SKM-1 (cell line): ENCODE measurements at regions not wholly inside any gene's neighbourhood (a gene's known extent, or its start where the extent isn't known, plus 50 kb on each side); places are given as distances from the start of the nearest gene placed in this dataset.

Source experiments
- DNase-seq: peaks from one replicate; lab custom pipeline; 2025; ENCODE audit not compliant: unreplicated experiment; lab: John Stamatoyannopoulos, UW

DNA sequence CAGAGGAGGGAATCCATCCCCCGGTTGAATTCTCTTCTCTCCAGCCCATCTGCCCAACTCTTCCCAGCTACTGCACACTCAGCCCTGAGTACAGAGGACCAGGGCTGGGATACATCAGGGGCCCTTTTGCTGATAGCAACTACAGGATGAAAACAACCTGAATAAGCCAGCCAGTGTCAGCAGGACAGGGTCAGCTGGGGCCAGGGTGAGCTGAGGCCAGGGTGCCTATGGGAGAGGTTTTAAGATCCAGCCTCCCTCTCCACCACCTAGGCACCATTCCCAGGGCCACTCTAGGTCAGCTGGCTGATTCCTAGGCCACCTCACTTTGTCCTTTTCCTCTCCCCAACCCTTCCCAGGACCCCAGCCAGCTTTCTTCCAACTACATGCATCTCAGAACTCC lies 83.8 kb downstream of the MRPL46 start:
- no peak for DNase-seq

DNA sequence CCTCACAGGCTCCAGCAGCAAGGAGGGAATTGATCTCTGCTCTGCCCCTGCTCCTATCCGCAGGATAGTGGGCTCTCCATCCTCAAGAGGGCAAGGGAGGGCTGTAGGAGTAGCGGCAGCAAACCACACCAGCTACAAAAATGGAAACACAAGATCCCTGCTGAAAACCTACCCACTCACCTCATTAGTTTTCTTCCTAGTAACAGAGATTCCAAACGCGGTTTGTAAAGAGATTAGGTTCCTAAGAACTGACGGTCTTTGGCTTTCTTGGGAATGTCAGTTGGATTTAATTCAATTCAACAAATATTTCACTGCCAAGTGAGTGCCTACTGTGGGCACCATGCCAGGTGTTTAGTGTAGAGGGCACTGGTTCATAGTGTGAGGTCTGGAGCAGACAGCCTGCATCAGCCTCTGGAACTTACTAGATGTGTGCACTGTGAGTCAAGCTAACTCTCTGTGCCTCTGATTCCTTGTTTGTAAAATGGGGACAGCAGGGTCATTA lies 84.7 kb downstream of the MRPL46 start:
- DNase-seq = no peak

DNA sequence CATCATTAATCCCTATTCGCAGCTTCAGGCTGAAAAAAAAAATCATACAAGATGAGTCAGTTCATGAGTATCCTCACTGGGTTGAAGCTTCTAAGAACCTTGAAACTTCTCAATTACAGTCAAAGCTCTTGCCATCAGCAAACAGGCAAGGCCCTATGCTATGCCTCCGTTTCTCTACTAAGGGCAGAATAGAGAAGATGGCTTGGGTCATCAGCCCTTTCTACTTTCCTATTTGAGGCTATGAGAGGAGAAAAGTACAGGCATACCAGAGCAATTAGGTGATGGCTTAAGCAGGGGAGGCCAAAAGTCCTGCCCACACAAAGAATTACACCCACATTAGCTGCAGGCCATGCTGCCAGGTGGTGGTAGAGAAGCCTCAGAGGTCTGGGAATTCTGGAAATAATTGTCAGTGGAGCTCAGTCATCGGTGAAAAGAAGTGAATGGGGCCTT lies 89.0 kb downstream of the MRPL46 start:
- no peak for DNase-seq

DNA sequence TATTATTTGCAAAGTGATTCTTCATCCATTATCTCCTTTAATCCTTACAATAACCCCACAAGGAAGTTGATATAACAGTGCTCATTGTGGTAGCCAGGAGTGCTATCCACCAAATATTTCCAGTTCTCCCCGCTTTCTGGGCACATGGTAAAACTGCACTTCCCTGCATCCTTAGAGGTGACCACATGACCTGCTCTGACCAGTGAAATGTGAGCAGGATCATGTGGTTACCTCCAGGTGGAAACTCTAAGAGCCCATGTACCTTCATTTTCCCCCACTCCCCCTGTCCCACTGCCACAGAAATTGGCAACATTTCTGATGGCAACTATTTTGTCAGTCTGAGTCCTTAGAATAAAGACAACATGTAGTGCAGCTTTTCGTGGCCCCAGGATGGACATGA lies 89.7 kb downstream of the MRPL46 start:
- DNase-seq = no peak

DNA sequence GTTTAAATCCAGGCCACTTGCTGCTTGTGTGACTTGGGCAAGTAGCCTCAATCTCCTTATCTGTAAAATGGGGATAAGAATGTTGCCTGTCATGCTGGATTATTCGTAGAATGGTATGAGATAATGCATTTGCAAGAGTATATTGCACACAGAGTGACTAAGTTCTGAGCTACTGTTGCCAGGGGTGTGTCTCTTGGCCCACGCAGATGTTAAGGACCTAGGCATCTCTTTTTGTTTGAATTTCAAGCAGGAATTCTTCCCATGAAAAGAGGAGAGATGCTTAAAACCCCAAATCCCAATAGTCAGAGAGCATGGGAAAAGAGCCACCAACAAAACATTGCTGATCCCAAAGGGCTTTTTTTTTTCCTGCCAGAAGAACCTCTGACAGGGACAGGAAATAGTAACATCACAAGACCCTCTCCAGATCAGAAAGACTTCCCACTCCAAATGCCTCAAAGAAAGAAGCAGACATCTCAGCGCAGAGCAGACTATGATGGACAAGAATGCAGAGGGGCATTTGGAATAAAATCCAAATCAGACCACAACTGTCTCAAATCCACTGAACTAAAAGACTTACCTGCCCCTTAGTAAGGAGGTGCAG lies 90.5 kb downstream of the MRPL46 start:
- no peak for DNase-seq

DNA sequence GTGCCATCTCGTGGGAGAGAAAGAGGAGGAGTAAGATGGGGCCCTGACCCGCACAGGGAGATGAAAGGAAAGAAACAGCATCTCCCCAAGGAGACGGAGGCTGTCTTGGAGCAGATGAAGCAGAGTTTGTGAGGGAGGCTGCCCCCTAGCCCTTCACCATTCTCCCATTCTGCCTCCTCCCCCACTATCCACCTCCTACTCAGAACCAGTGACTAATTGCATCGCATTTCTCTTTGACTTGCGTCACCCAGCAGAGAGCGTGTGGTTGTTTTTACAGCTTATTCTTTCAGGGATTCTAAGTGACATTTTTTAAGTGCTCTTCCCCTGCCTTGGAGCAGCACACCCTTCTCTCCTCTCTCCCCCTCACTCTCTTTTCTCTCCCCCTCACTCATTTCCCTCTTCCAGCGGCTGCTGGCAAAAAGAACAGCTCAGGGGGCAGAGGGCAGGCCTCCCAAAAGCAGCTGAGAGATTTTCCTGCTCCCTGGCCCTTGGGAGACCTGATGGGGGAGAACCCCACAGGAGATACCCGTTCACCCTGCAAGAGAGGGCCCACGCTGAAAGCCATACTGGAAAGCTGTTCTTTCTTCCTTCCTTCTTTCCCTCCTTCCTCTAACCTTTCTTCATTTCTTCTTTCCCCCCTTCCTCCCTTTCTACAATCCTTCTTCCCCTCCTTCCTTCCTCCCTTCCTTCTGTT lies 91.8 kb downstream of the MRPL46 start:
- no peak for DNase-seq

DNA sequence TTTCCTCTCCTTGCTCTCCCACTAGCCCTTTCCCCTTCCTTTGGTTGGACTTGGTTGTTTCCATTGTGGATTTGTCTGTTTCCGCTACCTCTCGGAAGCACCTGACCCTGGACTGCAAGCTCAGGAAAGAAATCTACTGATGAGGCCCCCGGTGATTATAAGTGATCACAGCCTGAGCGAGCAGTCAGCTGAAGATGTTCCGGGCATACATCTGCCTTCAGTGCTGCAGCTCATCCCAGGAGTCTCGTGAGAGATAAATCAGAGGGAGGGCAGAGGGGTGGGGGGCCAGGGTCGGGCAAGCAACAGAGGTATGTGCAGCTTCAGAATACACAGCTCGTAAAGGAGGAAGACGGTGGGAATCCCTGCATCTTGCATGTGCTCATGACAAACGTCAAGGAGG lies 102.1 kb downstream of the MRPL46 start:
- no peak for DNase-seq

DNA sequence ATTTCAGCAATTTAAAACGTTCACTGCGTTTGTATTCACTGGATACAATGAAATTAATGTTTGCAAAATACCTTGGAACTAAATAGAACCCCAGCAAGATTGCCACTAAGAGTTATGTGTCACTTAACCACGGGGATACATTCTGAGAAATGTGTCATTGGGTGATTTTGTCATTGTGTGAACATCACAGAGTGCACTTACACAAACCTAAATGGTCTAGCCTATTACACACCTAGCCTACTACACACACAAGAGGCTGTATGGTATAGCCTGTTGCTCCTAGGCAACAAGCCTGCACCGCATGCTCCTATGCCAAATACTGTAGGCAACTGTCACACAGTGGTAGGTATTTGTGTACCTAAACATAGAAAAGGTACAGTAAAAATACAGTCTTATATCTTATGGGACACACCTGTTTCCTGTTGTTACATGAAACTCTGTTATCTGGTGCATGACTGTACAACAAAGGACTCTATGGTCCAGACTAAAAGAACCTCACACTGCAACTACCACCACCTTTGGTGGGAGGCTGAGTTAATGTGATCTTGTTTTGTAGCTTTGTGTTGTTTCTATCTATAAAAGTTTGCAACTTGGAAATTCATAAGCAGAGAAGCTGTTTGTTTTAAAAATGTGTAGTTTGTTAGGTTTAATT lies 92.2 kb upstream of the NTRK3 start:
- no peak for DNase-seq

DNA sequence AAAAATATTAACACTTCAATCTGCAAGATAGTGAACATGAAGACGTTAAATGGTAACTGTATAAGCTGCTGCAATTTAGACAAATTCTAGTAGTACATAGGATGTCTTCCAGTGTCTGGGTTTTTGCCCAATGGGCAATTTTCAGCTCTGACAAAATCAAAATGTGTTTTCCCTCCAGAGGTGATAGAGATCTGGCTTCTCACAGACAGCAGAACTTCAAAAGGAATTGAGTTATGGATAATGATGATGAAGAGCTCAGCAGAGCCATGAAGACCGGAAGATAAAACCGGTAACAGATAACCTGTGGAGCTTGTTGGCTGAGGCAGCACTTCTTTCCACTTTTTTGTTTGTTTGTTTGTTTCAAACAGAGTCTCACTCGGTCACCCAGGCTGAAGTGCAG lies 89.4 kb upstream of the NTRK3 start:
- no peak for DNase-seq

DNA sequence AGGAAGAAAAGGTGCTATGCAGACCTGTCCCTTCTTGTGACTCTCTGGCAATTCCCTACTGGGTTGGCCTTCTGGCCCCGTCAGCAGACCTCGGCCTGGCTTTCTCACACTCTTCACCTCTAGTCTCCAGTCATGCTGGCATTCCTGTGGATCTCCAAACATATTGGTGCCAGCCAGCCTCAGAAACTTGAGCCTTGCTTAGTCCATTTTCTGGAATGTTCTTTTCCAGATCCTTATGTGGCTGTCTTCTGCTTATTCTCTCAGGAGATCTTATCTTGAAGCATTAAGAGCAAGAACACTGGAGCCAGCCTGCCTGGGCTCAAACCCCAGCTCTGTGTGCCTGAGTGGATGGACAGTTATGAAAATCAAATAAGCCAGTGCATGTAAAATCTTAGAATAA lies 88.2 kb upstream of the NTRK3 start:
- no peak for DNase-seq

DNA sequence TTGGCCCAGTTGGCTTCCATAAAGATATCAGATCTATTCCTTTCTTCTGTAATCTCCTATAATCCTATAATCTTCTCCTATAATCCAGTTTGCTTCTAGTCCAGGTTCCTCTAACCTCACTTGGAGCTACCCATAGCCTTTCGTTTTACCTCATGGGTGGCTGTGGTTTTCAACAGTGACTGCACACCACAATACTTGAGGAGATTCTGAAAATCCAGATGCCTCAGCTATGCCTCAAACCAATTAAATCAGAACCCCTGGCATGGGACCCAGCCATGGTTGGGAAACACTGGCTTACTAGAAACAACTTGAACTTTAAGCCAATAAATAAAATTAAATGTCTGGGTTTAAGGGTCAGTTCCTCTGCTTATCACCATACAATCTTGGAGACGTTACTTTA lies 86.1 kb upstream of the NTRK3 start:
- no peak for DNase-seq

DNA sequence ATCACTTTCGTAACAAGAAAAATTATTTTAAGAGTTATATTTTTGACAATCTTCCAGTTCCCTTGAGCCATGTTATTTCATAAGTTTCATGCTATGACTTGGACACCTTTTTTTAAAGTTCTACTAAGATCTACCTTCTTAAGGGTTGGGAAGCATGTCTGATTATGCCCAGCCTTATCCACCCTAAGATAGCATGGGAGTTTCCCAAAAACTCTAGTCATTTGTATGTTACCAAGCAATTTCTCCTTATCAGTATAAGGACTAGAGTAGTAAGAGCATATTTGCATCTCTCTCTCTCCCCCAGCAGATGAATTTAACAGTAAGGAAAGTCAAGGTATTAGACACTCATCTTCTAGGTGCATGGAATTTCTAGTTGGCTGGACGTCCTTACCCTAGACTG lies 85.1 kb upstream of the NTRK3 start:
- no peak for DNase-seq

DNA sequence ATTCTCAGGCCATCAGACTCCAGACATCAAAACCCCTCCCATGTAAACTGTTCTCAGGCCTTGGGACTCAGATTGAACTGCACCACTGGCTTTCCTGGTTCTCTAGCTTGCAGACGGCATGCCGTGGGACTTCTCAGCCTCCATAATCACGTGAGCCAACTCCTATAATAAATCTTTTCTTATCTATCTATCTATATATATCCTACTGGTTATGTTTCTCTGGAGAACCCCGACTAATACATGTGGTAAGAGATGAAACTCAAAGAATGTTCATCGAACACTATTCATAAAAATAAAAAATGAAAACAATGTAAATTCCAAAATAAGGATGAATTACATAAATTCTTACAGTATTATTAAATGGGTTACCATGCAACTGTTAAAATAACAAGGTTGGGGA lies 84.5 kb upstream of the NTRK3 start:
- no peak for DNase-seq

DNA sequence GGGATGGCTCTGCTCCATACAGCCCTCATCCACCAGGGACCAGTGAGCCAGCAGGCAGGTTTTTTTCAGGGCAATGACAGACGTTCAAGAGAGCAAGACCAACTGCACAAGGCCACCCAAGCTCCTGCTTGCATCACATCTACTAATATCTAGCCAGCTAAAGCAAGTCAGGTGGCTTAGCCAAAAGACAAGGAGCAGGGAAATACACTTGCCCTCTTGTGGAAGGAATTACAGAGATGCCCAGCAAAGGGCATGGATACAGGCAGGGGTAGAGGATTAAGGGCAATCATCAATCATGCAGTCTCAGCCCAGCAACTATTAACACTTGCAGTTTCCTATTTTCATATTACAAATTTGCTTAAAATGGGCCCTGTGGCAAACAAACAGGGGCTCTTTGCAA lies 81.5 kb upstream of the NTRK3 start:
- no peak for DNase-seq

DNA sequence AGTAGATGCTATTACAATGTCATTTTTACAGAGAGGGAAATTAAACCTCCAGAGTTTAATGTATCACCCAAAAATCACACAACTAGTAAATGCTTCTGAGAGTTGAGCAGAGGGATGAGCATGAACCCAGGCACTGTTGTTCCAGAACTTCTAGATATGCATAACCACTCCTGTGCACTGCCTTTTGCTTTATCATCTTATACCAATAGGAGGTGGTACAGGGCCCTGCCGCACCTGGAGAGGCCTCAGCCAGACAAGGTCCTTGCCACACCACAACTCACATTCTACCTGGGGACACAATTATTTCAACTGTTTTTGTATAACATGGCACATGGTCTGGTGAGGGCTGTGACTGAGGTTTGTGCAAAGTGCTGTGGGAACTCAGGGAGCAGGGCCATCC lies 78.5 kb upstream of the NTRK3 start:
- DNase-seq = no peak

DNA sequence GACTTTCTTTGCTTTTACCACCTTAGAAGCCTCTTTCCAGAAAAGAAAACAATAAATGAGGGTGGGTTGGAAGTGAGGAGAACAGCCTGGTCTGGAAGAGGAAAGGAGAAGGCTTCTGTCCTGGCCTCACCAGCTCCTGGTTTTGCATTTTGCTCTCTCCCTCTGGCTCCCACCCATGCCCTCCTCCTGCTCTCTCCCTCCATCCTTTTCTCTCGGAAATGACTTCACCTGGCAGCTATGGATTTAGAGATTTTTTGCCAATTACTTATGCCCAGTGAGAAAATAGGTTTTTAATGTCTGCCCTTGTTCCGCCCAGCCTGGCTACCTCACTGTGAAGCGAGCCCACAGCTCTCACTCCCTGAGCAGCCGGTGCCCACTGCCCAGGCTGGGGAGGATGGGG lies 77.9 kb upstream of the NTRK3 start:
- DNase-seq = no peak

DNA sequence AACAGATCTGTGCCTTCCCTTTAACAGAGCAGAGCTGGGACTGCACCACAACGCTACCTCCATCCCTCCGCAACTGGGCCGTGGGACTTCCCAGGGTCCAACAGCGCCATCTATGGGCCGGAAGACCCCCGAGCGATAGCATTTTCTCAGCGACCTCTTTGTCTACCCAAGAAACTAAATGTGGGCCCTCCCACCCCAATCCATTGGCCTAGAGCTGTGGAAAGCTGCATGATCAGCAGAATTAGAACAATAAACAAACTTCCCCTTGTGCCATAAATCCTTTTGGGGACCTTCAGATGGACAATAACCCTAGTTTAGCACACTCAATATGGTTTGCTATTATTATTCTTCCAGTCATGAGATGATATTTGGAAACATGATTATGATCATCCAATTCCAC lies 74.8 kb upstream of the NTRK3 start:
- no peak for DNase-seq

DNA sequence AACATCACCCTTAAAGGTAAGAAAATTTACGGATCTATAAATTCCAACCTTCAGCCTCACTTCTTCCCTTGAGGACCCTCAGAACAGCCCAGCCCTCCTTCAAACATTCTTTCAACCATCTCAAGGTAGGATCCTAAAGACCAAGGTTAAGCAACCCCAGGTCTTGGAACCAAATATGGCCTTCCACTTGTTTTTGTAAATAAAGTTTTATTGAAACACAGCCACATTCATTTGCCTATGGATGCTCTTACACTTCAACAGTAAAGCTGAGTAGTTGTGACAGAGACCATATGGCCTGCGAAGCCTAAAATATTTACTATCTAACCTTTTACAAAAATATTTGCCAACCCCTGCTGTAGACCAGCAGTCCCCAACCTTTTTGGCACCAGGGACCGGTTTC lies 70.4 kb upstream of the NTRK3 start:
- DNase-seq = no peak

DNA sequence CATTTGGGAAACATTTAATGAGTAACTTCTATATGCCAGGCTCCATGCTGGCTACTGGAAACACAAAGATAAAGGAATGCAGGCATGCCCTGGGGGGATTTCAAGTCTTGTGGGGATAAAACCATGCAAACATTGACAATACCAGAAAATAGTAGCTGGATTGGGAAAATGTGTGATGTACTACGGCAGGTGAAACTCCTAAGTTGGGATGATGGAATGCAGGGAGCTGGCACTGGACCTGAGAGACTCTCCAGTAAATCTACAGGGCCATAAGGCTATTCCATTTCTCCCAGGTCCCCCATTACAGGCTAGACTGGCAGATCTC lies 68.2 kb upstream of the NTRK3 start:
- no peak for DNase-seq

DNA sequence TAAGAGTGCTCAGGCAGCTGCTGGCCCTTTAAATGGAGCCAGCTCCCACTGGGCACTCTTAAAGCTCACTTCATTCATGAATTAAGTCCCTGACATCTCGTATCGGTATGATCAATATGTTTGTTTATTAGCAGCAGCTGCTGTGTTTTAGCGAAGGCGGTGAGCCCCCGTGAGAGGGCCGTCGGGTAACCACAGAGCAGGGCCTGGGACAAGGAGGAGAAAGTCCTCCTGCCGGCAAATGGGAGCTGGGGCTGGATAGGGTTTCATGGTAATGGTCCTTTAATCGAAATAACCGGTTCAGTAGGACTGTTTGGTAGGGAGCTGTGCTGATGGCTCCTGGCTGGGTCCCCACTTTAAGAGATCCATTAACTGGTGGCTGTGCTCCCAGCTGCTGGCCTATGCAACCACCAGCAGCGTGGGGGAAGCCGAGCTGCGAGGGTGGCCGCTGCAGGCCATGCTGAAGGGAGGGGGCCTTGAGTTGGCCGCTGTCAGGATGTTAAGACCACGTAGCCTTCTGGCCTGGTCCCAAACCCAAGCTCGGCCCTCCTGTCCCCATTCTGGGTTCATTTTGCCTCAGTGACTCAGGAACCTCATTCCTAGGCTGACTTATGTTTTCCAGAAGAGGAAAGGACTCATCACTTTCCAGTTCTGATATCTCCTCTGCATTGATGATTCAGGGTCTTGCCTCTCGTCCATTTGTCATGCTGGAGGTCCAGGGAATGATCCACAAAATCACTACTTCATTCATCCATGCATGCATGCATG lies 67.6 kb upstream of the NTRK3 start:
- no peak for DNase-seq

DNA sequence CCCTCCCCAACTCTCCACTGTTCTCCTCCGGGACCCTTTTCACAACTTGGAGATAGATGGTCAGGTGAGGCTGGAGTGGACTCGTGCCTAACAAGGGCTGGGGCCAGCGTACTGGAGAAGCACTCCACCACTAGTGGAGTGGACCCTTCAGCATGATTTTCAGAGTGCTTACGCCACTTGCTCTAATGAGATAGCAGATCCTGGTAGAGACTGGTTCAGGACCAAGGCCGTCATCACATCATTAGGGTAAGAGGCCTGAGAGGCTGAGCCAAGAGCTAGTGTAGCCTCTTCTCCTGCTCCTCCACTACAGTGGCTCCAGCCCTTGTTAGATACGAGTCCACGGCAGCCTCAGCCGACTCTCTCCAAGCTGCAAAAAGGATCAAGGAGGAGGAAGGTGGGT lies 66.9 kb upstream of the NTRK3 start:
- no peak for DNase-seq

DNA sequence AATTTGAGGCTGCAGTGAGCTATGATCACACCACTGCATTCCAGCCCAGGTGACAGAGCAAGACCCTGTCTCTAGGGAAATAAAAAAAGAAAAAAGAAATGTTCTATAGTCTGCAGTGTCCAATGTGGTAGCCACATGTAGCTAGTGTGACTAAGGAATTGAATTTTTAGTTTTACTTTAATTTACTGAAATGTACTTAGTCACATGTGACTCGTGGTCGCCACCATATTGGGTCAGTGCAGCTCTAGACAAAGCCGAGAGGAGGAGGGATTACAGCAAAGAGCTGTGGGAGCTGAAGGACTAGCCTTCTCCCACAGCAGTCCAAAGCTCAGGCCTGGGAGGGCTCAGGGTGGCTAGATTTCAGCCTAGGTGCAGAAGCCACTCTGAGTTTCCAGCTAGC lies 65.9 kb upstream of the NTRK3 start:
- no peak for DNase-seq
